Mucosa of rectum (tissue), 2 donors: ENCODE measurements at regions not wholly inside any gene's neighbourhood (a gene's known extent, or its start where the extent isn't known, plus 50 kb on each side); places are given as distances from the start of the nearest gene placed in this dataset.
"Not testable (repeated sequence)": the region's sequence is repeated elsewhere in the genome, so short reads cannot be mapped to it uniquely, and the experiment has no call there.

Source experiments
- H3K27ac ChIP-seq, 2 donors: one replicate each; pipeline ENCODE4 v1.7.0; 2013; ENCODE audit warnings: inconsistent platforms in 2 of 2, low read depth in 2 of 2, low read length in 2 of 2
- H3K27me3 ChIP-seq, 2 donors: one replicate each; pipeline ENCODE4 v1.7.0; 2013; ENCODE audit warnings: low read length in 2 of 2; ENCODE audit not compliant: control insufficient read depth in 2 of 2, insufficient read depth in 2 of 2
- H3K36me3 ChIP-seq, 2 donors: one replicate each; pipeline ENCODE4 v1.7.0; 2013; ENCODE audit warnings: low read length in 2 of 2; ENCODE audit not compliant: control insufficient read depth in 2 of 2, insufficient read depth in 2 of 2
- H3K4me1 ChIP-seq, 2 donors: one replicate each; pipeline ENCODE4 v1.7.0; 2013; ENCODE audit warnings: low read length in 2 of 2, mild to moderate bottlenecking in 1 of 2; ENCODE audit not compliant: control insufficient read depth in 2 of 2, insufficient read depth in 2 of 2
- H3K4me3 ChIP-seq, 2 donors: one replicate each; pipeline ENCODE4 v1.7.0; 2013; ENCODE audit warnings: low read length in 2 of 2
- H3K9ac ChIP-seq, 2 donors: one replicate each; pipeline ENCODE4 v1.7.0; 2013; ENCODE audit warnings: low read length in 2 of 2, low read depth in 1 of 2, mild to moderate bottlenecking in 1 of 2
- H3K9me3 ChIP-seq, 2 donors: one replicate each; pipeline ENCODE4 v1.7.0; 2013; ENCODE audit warnings: low read length in 2 of 2; ENCODE audit not compliant: control insufficient read depth in 2 of 2
- donor health status: healthy.
- donor health status: Normal muscosa, but diverticular disease.

- H3K27ac ChIP-seq, H3K9ac ChIP-seq, H3K36me3 ChIP-seq, H3K4me3 ChIP-seq, H3K4me1 ChIP-seq, H3K9me3 ChIP-seq, H3K27me3 ChIP-seq: not testable (repeated sequence)
Observed at GRCh38 chr2:89154247-89154682, 462.8 kb downstream of the RPIA start.

GRCh38 chr2:89160306-89160705 is 468.8 kb downstream of the RPIA start:
- not testable (repeated sequence) for H3K36me3 ChIP-seq, H3K4me1 ChIP-seq, H3K9me3 ChIP-seq, H3K4me3 ChIP-seq, H3K27ac ChIP-seq, H3K27me3 ChIP-seq, H3K9ac ChIP-seq

GRCh38 chr2:89161626-89162025 is 470.2 kb downstream of the RPIA start:
- not testable (repeated sequence) for H3K36me3 ChIP-seq, H3K27ac ChIP-seq, H3K4me1 ChIP-seq

GRCh38 chr2:89170506-89171173 is 479.2 kb downstream of the RPIA start:
- H3K27ac ChIP-seq, H3K4me3 ChIP-seq, H3K36me3 ChIP-seq, H3K9me3 ChIP-seq, H3K4me1 ChIP-seq, H3K9ac ChIP-seq, H3K27me3 ChIP-seq: not testable (repeated sequence)

More at GRCh38 chr2:89161626-89162025, 470.2 kb downstream of the RPIA start:
- not testable (repeated sequence) for H3K27me3 ChIP-seq, H3K9me3 ChIP-seq, H3K9ac ChIP-seq, H3K4me3 ChIP-seq

- not testable (repeated sequence) for H3K9me3 ChIP-seq, H3K4me1 ChIP-seq, H3K9ac ChIP-seq, H3K27ac ChIP-seq, H3K36me3 ChIP-seq, H3K4me3 ChIP-seq, H3K27me3 ChIP-seq
Observed at GRCh38 chr2:89171174-89171519, 479.7 kb downstream of the RPIA start.

GRCh38 chr2:89177004-89177403 is 485.5 kb downstream of the RPIA start:
- H3K27me3 ChIP-seq, H3K9ac ChIP-seq, H3K4me3 ChIP-seq, H3K4me1 ChIP-seq, H3K36me3 ChIP-seq, H3K9me3 ChIP-seq, H3K27ac ChIP-seq: not testable (repeated sequence)

GRCh38 chr2:89182221-89182620 is 490.7 kb downstream of the RPIA start:
- H3K36me3 ChIP-seq, H3K27ac ChIP-seq, H3K27me3 ChIP-seq, H3K9ac ChIP-seq, H3K9me3 ChIP-seq, H3K4me1 ChIP-seq, H3K4me3 ChIP-seq: not testable (repeated sequence)

- H3K27ac ChIP-seq, H3K4me1 ChIP-seq, H3K36me3 ChIP-seq, H3K4me3 ChIP-seq, H3K9ac ChIP-seq, H3K9me3 ChIP-seq, H3K27me3 ChIP-seq: not testable (repeated sequence)
Observed at GRCh38 chr2:89184746-89185145, 493.3 kb downstream of the RPIA start.

GRCh38 chr2:89195636-89196251 is 504.3 kb downstream of the RPIA start:
- not testable (repeated sequence) for H3K4me3 ChIP-seq, H3K36me3 ChIP-seq, H3K27ac ChIP-seq, H3K4me1 ChIP-seq, H3K27me3 ChIP-seq, H3K9ac ChIP-seq, H3K9me3 ChIP-seq

- not testable (repeated sequence) for H3K4me3 ChIP-seq, H3K27ac ChIP-seq, H3K36me3 ChIP-seq
Observed at GRCh38 chr2:89196719-89197118, 505.2 kb downstream of the RPIA start.

GRCh38 chr2:89198026-89198425 is 506.6 kb downstream of the RPIA start:
- H3K9me3 ChIP-seq, H3K36me3 ChIP-seq, H3K4me3 ChIP-seq, H3K9ac ChIP-seq, H3K27me3 ChIP-seq, H3K27ac ChIP-seq, H3K4me1 ChIP-seq: not testable (repeated sequence)

More at GRCh38 chr2:89196719-89197118, 505.2 kb downstream of the RPIA start:
- H3K4me1 ChIP-seq, H3K9me3 ChIP-seq, H3K9ac ChIP-seq, H3K27me3 ChIP-seq: not testable (repeated sequence)
